ENCODE measurements at regions not wholly inside any gene's neighbourhood (a gene's known extent, or its start where the extent isn't known, plus 50 kb on each side); places are given as distances from the start of the nearest gene placed in this dataset.

GRCh38 chr13:111541345-111541744 lies 220.9 kb downstream of the TEX29 start:
- no peak for DNase-seq

- DNase-seq: no peak
These were observed 221.5 kb downstream of the TEX29 start for GRCh38 chr13:111541752-111542529.

DNA sequence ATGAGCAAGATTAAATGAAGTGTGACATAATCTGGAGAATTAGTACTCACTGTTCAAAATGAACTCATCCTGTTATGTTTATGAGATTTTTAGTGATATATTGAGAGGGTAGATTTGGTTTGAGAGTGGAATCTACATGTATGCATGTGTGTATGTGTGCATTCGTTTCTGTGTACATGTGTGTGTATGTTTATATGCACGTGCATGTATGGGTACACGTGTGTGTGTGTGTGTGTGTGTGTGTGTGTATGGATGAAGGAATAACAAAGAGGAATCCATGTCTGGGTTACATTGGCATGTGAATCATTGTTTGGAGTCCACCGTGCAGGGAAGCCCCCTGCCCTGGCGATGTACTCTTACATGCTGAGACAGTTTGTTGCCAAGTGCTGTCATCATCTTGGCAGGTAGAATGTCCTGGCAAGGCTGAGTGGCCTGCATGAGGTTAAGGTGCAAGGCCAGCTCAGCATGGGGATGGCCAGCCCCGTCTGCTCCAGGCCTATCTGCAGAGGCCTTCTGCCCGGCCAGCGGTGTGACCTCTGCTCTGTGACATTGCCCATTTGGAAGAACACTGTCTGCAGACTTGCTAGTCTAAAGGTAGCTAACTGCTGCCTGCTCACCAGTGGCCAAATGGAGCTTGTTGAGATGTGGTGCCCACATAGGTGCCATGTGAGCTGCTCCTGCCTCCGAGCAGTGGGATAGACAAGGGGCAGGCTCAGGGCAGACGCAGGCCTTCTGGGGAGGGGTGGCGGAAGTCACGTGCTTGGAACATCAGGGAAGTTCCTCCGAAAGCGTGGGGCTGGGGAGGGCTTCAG lies 222.3 kb downstream of the TEX29 start:
- no peak for DNase-seq

DNA sequence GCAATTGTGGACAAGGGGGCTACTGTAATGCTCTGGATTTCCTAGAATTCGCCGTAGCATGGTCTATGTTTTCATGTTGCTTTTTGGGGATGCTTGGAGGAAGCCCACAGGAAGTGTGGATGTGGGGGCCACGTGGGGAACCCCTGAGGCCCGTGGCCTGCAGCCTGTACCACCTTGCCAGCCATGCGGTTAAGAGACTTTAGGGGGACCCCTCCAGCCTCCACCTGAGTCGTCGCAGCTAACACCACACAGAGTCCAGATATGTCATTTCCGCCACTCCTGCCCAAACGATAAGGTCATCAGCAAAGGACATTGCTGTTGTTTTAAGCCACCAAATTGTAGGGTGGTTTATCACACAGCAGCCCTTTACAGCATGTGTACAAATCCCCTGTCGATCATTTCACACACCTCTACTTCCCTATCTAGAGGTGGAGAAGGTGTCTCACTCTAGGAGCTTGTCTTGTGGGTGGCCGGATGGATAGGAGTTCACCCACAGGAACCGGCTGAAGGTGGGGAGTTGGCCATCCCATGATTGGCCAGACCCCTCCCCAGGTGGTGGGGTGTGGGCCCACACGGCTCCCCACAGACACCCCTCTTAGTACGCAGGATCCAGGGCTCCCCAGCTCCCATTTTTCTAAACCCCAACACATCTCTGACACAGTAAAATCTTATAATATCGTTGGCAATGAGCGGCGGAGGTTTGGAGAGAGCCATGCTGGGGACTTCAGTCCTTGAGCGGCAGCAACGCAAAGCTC lies 226.7 kb downstream of the TEX29 start:
- no peak for DNase-seq

DNA sequence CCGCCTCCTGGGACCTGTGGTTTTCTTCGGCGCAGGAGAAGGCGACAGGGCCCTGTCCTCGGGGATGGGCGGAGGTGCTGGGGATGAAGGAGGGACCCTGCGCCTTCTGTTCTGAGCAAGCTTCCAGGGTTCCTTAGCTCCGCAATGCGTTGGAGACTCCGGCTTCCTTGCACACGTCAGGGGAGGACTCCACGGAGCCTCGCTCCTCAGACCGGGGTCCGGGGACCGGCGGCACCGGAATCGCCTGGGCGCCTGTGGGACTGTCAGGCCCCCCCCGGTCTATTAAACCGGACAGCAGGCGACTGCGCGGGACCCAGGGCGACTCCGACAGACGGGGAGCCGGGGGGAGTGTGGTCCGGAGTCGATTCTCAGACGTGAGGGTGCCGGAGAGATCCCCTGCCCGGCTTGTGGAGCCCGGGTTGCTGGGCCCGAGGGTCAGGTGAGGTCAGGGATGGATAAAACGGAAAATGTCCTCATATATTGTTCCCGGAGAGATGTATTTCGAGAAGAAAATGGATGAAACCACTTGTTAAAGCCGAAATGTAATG lies 227.4 kb downstream of the TEX29 start:
- DNase-seq: no peak

DNA sequence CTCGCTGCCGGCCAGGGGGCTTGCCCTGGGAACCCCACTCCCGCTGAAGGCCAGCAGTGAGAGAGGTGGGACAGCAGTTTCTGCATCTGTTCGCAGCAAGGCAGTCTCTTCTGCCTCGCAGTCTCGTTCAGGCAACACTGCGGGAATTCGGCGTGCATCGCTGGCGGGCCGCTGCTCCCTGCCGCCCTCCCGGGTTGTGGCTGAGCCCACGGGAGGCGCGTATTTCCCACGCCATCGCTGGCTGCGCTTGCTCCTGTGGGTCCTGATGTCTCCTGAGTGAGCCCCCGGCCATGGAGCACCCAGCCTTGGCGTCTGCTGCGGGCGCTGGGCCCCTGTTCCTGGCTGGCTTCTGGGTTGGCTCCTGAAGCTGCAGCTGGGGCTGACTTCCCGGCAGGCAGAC lies 227.9 kb downstream of the TEX29 start:
- DNase-seq: no peak

- no peak for DNase-seq
These were observed 228.4 kb downstream of the TEX29 start for GRCh38 chr13:111548805-111549204.

- no peak for DNase-seq
These were observed 229.0 kb downstream of the TEX29 start for GRCh38 chr13:111549464-111549863.

- DNase-seq: no peak
These were observed 229.6 kb downstream of the TEX29 start for GRCh38 chr13:111550062-111550461.

- no peak for DNase-seq
These were observed 230.9 kb downstream of the TEX29 start for GRCh38 chr13:111551204-111551820.

DNA sequence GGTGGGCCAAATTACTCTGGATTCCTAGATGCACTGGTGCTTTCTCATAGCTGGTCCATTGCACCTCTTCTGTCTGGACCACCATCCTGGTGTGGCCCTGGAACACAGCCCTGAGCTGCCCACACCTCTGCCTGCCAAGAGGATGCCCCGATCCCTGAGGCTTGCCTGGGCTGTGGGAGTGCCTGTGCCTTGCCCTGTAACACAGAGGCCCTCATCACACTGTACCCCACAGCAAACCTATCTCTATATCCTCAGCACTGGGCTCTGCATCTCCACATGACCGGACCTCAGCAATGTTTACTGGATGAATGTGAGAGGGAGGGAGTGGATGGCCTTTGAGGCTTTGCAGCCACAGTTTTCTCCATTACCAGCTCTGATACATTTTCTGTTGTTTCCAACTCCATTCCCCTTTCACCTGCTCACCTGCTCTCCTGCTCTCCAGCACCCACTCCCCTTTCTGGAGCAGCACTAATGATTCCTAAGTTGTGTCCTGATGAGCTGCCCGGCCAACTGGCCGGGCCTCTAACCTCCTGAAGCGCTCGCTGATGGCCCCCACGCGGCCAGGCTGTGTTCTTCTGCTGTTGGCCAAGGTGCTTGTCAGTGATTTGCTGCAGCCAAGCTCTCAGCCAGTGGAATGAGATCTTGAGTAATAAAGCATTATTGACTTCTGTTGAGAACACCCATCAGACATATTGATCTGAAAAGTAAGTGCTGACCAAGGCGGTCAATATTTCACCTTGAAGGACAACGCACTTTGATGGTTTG lies 232.6 kb downstream of the TEX29 start:
- no peak for DNase-seq

DNA sequence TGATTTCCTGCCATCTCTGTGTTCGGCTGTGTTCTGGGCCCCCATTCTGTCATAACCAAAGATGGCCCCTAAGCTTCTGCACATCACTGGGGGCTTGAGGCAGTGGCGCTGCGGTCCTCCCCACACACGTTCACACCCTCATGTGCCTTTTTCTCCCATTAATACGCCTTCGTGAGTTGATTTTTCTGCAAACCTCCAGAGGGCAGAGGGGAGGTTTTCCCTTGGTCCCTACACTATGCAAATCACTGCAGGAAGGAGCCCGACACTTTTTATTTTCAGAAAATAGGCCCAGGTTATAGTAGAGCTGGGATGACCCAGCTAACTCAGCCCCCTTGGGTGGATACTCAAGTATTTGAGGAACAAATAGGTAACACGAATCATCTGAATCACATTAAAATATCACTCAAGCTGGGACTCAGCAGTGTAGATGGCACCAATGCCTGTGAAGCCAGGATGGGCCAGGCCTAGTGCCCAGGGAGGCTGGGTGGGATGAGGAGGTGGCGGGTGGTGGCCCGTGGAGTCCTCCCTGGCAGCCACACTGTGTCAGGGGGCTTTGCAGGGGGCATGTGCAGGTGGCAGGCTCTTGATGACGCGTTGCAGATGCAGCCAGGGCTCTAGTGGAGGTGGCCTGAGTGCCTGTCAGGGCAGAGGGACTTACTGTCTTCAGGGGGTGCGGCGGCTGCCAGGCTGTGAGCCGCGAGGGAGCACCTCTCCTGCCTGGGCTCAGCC lies 234.3 kb downstream of the TEX29 start:
- no peak for DNase-seq

GRCh38 chr13:111555268-111555808 lies 234.9 kb downstream of the TEX29 start:
- DNase-seq: no peak

GRCh38 chr13:111555903-111556302 lies 235.5 kb downstream of the TEX29 start:
- DNase-seq: no peak

GRCh38 chr13:111556496-111556895 lies 236.1 kb downstream of the TEX29 start:
- no peak for DNase-seq

DNA sequence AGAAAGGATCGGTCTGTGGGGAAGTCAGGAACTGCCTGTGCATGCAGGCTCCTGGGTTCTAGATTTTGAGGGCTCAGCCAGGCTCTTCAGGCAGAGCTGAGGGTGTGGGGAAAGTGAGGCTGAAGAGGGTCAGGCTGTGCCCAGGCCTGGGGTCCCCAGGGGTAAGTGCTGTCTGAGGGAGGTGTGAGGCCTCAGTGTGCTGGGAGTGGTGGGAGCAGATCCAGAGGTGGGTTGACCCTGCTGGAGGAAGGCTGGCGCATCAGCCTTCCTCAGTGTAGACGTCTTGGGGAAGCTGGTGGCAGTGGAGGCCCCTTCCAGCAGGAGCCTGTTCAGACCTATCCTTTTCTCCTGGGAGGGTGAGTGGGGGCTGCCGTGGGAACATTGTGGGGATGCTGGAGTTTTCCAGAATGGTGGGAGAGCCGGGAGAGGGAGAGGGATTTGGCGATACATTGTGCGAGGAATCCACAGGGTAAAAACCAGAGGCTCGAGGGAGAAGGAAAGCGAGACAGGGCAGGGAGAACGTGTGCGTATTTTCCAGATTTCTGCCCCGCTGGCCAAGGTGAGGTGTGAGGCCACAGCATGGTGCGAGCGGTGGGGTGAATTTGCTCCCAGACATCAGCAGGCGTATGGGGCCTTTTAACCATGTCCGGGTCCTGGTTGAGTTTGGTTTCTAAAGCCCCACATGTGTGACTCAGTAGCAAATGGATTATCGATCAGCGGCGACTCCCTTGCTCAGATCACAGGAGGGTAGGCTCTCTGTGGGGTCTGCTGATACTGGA lies 237.7 kb downstream of the TEX29 start:
- DNase-seq: no peak

DNA sequence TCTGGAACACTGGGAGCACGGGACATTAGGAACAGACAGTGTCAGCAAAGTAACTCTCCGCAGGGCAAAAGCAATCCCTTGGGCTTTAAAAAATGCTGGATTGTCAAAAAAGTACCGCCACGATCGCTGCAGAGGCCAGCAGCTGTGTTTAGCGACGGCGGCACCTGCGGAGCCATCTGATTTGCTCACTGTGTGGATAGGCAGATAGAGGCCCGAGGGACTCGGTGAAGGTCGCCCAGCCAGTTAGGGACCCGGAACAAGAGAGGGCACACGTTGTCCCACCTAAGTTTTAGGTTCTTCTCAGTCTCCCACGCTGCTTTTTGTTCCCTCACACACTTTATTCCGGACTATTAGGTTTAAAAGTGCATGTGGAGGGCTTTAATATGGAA lies 238.3 kb downstream of the TEX29 start:
- DNase-seq: no peak

- DNase-seq: no peak
These were observed 239.4 kb downstream of the TEX29 start for GRCh38 chr13:111559612-111560403.

GRCh38 chr13:111561091-111561781 lies 240.8 kb downstream of the TEX29 start:
- no peak for DNase-seq

Measured in activated CD4-positive, alpha-beta T cell treated with anti-CD3 and anti-CD28 coated beads, Interleukin-2, amount 50 U/mL, for 4 hours (primary cell).